Transverse colon (tissue), 3 donors: ENCODE measurements at regions not wholly inside any gene's neighbourhood (a gene's known extent, or its start where the extent isn't known, plus 50 kb on each side); places are given as distances from the start of the nearest gene placed in this dataset.

Experiments
- CTCF ChIP-seq, 5 experiments: fragments of 200-600 bp in 3 of 5; fragments of 450-650 bp in 2 of 5; sonication (generic) in 3 of 5; IDR thresholded peaks; 1 replicate in 2 of 5; 2 replicates in 3 of 5; pipeline ENCODE4 v1.5.1; 2016 to 2017; ENCODE audit warnings: antibody characterized with exemption in 5 of 5, inconsistent platforms in 3 of 5, mild to moderate bottlenecking in 2 of 5, moderate library complexity in 1 of 5
- EP300 ChIP-seq: sonication (generic); formaldehyde crosslinking; IDR thresholded peaks from one replicate; pipeline ENCODE4 v1.6.1; 2017; ENCODE audit warnings: antibody characterized with exemption, low read depth
- POLR2A ChIP-seq: fragments of 450-650 bp; IDR thresholded peaks from one replicate; pipeline ENCODE4 v1.6.1; 2016; ENCODE audit warnings: antibody characterized with exemption, mild to moderate bottlenecking, moderate library complexity

GRCh38 chr3:13197795-13198194, 124.6 kb upstream of the IQSEC1 start:
- TF ChIP-seq POLR2A (no peak), EP300 (no peak), CTCF (IDR thresholded peaks at IDR 0.05) (no peak)
